Middle frontal gyrus (tissue), 1 donor: ENCODE measurements at regions not wholly inside any gene's neighbourhood (a gene's known extent, or its start where the extent isn't known, plus 50 kb on each side); places are given as distances from the start of the nearest gene placed in this dataset.
"Not testable (repeated sequence)": the region's sequence is repeated elsewhere in the genome, so short reads cannot be mapped to it uniquely, and the experiment has no call there.

Experiments
- DNase-seq: peaks from one replicate; pipeline ENCODE4 v3.0.0-alpha.2; 2015; ENCODE audit warnings: low spot score; ENCODE audit errors: extremely low spot score

- peak; percentile 40 for DNase-seq
Measured at GRCh38 chr18:5720132-5720531, 175.2 kb downstream of the TMEM200C start.

GRCh38 chr18:5717256-5717655 is 173.5 kb upstream of the EPB41L3 start:
- DNase-seq: no peak

- DNase-seq: no peak
Measured at GRCh38 chr18:5710676-5711075, 166.9 kb upstream of the EPB41L3 start.

- DNase-seq: no peak
Measured at GRCh38 chr18:5710235-5710634, 166.4 kb upstream of the EPB41L3 start.

- DNase-seq: no peak
Measured at GRCh38 chr18:5709476-5710095, 165.8 kb upstream of the EPB41L3 start.

GRCh38 chr18:5707586-5707985 is 163.8 kb upstream of the EPB41L3 start:
- DNase-seq: no peak

GRCh38 chr18:5705393-5705792 is 161.6 kb upstream of the EPB41L3 start:
- DNase-seq: no peak

- no peak for DNase-seq
Measured at GRCh38 chr18:5704847-5705246, 161.1 kb upstream of the EPB41L3 start.

- DNase-seq: not testable (repeated sequence)
Measured at GRCh38 chr18:5702016-5702415, 158.2 kb upstream of the EPB41L3 start.

GRCh38 chr18:5693699-5694294 is 150.0 kb upstream of the EPB41L3 start:
- DNase-seq: no peak

- DNase-seq: no peak
Measured at GRCh38 chr18:5678779-5679406, 135.1 kb upstream of the EPB41L3 start.

- no peak for DNase-seq
Measured at GRCh38 chr18:5678278-5678677, 134.5 kb upstream of the EPB41L3 start.

- DNase-seq: no peak
Measured at GRCh38 chr18:5673616-5674015, 129.8 kb upstream of the EPB41L3 start.

- no peak for DNase-seq
Measured at GRCh38 chr18:5669585-5669984, 125.8 kb upstream of the EPB41L3 start.

GRCh38 chr18:5668087-5668715 is 124.4 kb upstream of the EPB41L3 start:
- no peak for DNase-seq

GRCh38 chr18:5667356-5667755 is 123.6 kb upstream of the EPB41L3 start:
- DNase-seq: no peak

- no peak for DNase-seq
Measured at GRCh38 chr18:5662586-5663090, 118.8 kb upstream of the EPB41L3 start.

GRCh38 chr18:5661179-5661578 is 117.4 kb upstream of the EPB41L3 start:
- no peak for DNase-seq

GRCh38 chr18:5653802-5654201 is 110.0 kb upstream of the EPB41L3 start:
- no peak for DNase-seq

GRCh38 chr18:5651736-5652135 is 107.9 kb upstream of the EPB41L3 start:
- no peak for DNase-seq

- no peak for DNase-seq
Measured at GRCh38 chr18:5649439-5649838, 105.6 kb upstream of the EPB41L3 start.

GRCh38 chr18:5646739-5647138 is 102.9 kb upstream of the EPB41L3 start:
- no peak for DNase-seq
